HG02840 (cell line): ENCODE measurements at regions not wholly inside any gene's neighbourhood (a gene's known extent, or its start where the extent isn't known, plus 50 kb on each side); places are given as distances from the start of the nearest gene placed in this dataset.
"Not testable (repeated sequence)": the region's sequence is repeated elsewhere in the genome, so short reads cannot be mapped to it uniquely, and the experiment has no call there.

Experiments used
- ATAC-seq: cut with Tn5 transposase; IDR thresholded peaks from one replicate; pipeline ENCODE4 v1.9.1; 2021; ENCODE audit warnings: mild to moderate bottlenecking, moderate library complexity, moderate number of reproducible peaks; ENCODE audit not compliant: unreplicated experiment, low FRiP score

DNA sequence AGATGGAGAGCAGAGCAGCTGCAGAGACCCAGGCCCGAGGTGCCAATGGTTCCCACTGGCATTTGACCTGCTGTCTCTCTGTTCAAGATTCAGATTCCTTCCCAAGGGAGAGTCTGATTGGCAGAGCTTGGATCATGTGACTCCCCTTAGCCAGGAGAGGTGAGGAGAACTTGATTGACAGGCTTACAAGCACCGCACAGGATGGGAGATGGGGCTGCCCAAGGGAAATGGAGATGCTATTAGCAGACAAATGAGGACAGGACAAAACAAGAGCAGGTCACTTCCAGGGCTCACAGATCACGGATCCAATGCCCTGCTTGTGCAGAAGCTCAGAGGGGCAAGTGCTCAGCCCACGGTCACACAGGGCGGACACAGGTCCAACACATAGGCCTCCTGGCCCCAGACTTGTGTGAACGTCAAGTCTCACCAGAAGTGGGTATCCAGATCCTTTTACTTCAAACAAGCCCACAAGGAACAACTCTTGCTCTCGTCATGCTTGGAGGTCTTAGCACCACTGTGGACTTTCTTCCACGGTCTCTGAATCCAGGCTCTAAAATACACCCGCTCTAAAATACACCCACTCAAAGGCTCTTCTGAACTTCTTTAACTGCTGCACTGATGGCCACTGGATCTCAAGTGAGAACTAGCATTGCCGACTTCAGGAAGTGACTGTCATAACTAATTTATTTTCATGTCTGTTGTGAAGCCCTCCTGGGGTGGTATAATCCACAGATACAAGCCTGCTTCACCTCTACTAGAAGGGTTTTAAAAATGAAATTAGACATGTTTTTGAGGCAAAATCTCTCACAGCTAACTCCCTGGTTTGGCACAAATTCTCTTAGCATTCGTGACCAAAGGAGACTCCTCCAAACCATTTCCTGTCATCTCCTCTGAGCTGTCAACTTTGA, 274.9 kb downstream of the RRAGC start:
- ATAC-seq, result no peak

DNA sequence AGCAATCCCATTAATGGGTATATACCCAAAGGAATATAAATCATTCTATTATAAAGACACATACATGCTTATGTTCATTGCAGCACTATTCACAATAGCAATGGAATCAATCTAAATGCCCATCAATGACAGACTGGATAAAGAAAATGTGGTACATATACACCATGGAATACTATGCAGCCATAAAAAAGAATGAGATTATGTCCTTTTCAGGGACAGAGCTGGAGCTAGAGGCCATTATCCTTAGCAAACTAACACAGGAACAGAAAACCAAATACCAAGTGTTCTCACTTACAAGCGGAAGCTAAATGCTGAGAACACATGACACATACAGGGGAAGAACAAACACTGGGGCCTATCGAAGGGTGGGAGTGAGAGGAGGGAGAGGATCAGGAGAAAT, 276.3 kb downstream of the RRAGC start:
- ATAC-seq, result not testable (repeated sequence)

DNA sequence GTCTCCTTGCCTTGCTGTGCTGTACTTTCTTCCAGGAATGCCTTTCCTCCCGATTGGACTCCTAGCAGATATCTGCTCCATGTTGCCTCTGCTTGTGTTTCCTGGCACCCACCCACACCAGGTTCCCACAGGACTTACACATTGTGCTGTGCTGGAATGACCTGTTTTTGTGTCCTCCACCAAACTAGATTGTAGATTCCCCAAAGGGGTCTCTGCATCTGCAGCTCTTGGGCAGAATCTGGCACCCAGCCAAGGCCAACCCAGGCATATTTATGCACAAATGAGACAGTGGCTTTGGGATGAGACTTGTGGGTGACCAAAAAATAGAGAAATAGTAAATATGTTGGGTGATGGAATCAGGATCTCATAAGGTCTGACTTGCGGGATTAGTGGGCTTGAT, 278.2 kb downstream of the RRAGC start:
- no peak for ATAC-seq

DNA sequence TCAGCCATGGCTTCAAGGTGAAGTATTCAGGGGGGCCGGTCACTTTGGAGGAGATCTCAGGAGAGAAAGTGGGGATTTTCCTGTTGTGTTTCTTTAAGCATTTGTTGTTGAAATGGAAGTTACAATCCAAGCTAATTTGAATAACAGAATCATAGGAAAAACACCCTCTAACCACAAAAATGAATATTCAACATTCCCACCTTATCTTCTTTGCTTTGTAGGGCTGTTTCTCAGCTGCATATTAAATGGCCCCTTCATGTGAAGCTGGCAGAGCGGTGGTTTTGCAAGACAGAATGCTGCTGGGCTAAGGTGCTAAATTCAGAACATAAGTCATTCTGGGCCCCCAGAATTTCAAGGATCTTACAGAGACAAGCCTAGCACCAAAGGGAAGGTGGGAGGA, 279.0 kb downstream of the RRAGC start:
- ATAC-seq, result no peak

DNA sequence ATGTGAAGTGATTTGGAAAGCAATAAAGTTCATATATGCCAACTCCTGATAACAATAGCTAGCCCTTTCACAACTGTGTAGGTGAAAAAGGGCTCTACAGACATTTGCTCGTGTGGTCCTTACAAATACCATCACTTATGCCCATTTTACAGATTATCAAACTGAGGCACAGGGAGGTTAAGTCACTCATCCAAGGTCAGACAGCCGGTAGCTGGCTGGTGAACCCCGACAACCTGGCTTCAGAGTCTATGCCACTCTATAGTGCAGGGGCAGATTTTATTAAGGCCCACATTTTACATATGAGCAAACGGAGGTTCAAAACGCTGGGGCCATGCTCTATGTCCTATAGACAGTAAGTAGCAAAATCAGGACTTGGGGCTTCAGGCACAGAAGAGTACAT, 280.5 kb downstream of the RRAGC start:
- no peak for ATAC-seq

DNA sequence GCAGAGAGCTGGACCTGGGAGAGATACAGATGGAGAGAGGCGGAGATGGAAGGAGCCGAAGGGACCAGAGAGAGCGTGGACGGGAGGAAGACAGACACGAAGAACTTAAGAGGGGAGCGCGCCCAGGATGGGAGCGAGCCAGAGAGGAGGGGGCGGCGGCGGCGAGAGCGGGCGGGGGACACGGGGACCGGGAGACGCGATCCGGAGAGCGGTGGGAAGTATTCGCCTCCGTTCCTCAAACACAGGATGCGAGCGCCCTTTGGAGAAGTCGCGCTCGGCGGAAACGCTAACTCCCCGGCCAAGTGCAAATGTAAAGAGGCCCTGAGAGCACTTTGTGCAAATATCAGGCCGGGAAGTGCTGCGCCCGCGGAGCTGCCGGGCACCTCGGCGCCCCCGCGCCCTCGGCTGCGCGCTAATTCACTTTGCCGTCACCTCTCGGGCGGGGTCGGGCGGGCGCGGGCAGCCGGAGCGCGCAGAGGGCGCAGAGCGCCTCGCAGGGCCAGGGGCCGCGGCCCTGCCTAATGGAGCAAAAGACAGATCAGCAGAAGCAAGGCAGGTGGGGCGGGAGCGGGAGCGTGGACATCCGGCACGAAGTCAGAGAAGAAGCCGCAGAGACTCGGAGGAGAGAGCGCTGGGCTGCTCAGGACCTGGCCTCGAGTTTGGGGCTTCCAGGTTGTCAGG, 281.2 kb downstream of the RRAGC start:
- no peak for ATAC-seq

DNA sequence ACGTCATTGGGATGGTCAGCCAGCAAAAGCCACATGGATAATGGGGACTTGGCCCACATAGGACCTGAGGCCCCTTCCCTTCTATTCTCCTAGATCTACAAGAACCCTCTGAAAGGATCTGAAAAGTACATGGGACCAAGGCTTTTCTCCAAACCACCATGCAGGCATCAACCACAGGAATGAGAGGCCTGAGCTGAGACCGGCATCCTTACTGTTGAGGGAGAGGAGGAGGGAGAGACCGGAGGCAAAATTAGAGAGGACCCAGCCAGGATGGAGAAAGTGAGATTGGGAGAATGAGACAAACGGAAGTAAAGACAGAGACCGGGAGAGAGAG, 281.7 kb downstream of the RRAGC start:
- ATAC-seq, result no peak

DNA sequence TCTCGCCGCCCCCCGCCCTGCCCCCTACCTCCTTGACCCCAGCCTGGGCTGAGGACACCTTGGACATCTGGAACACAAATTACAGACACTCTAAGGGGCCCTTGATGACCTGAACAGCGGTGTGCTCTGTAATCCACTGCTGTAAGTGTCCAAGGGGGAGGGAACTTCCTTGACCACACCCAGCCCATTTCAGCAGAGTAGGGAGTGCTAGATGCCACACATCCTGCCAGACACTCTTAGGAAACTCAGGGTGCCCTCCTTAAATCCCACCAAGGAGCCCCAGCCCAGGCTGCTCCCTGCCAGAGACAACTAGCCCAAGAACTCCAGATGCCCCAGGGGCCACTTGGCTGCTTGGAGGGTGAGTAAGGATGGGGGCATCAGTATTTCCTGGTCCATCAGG, 282.2 kb downstream of the RRAGC start:
- no peak for ATAC-seq

DNA sequence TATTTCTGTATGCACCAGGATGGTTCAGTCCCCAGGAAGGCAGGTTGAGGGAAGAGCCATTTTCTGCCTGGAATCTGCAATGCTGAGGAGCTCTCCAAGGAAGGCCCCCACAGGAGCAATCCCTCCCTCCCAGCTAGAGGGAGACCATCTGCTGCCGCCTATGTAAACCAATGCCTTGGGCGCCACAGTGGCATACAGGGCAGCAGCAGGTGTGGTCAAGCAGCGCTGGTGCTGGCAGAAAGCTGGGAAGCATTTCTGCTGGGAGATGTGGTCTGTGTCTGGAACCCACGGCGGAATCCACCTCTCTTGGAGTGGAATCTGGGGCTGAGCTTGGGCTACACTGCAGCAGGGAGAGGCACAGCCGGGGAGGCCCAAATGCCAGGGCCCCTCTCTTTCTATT, 283.3 kb downstream of the RRAGC start:
- ATAC-seq, result no peak

DNA sequence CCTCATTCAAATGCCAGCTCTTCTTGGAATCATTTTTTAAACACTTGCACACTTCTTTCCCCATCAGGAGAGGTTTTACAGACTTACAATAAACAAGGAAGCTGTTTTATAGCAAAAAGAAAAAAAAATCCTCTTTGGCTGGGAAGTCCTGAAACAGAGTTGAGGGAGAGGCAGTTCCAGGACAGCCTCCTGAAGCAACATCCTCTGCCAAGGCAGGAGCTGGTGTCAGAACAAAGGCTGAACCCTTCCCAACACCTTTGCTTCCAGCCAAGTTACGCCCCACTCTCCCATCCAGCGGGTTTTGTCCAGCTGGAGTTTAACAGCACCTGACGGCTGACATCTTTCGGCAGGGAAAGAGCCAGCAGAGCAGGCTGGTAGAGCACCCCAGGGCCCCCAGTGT, 287.8 kb downstream of the RRAGC start:
- no peak for ATAC-seq

DNA sequence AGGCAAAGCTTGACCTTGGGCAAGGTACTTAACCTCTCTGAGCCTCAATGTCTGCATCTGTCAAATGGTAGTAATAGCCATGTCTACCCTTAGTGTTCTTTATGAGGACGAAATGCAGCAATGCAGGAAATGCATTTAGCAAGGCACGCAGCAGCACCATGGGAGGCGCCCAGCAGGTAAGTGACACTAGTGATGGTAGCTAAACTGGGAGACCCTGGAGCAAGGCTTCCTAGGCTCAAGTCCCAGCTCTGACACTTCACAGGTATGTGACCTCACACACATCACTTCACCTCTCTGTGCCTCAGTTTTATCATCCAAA, 289.0 kb downstream of the RRAGC start:
- no peak for ATAC-seq

DNA sequence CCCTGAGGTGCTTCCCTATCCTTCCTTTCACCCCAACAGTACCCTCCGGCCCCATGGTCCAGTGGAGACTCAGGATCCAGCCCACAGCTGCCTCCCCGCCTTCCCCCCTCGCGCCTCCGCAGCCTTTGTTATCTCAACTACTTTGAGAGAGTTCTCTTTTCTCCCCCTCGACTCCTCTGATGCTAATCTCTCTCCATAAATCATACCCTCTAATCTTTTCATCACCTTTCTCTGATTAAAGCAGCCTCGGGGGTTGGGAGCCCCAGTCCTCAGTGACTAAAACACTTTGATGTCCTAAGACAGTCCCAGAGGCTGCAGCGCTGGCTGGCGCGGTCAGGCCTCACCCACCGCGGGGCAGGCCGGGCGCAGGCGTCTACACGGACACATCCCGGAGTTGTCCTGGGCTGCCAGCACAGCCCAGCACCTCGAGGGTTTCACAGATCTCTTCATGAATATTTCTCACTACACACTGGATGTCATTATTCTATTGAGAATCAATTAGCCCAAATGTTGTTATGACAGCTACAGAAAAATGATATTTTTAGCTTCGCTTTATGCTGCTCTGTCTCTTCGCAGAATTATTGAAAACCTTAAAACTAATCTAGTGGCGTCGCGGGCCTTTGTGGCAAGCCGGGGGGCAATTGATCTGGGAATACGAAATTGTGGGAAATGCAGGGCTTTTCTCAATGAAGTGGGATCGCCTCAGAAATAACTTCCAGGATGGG, 289.5 kb downstream of the RRAGC start:
- no peak for ATAC-seq

DNA sequence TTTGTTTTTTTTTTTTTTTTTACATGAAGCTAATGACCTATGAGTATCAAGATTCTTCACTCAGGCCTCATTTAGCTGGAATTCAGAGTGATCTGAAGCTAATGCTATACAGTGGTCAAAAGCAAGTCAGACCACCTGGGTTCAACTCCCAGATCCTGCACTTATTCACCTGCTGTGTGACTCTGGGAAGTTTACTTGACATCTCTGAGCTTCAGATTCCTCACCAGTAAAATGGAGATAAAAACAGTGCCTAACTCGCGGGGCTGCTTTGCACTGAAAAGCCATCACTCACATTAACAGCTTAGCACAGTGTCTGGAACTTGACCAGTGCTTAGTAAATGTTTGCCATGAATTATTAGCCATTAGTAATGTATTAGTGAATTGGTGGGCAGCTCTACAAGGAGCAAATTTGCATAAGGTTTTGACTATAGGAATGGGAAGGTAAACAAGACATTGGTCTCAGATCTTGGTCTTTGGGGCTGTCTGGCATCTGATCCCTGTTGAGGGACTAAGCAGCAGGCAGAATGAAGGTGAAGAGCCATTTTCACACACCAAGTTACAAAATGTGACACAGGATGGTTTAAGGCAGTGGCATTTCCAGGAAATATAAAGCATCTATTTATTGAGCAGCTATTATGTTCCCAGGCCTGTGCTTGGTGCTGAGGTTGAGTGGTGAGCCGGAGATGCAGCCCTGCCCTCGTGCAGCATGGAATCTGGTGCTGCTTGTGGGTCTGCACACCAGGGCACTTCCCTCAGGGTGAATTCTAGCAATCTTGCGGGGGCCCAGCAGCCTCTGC, 291.3 kb downstream of the RRAGC start:
- ATAC-seq, result no peak

DNA sequence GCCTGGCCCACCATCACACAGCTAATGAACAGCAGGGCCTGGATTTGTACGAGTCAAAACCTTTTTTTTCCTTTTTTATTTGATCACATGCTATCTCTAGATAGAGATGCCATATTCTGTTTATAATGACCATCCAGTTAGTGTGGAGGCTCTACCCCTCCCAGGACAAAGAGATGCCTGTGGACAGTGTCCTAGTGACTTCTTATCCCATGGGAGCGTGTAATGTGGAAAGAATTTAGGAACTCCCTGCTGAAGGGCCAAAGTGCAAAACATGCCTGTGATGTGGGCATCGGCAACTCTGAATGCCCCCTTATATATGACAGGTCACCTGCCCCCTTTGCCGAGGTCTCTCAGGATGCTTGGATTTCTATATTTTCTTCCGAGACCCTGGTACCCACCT, 292.2 kb downstream of the RRAGC start:
- ATAC-seq, result no peak

DNA sequence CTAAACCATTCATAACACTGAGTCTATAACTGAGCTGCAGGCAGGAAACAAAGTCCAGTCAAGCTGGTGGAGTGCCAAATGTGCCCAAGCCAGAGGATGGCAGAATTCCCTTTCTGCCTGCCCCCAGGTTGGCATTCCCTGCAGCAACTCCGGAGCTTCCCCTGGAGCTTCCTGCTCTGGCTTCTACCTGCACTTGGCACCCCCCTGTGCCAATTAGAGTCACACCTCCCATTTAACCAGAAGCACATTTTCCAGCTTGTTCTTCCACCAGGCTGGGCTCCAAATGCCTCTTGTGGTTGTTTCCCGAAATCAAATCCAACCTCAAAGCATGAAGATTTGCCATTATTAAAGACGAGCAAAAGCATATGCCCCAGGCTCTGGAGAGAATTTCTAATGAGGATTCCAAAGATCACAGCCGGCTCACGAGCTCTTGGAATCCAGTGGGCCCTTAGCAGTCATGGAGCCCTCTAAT, 294.5 kb downstream of the RRAGC start:
- ATAC-seq, result no peak

DNA sequence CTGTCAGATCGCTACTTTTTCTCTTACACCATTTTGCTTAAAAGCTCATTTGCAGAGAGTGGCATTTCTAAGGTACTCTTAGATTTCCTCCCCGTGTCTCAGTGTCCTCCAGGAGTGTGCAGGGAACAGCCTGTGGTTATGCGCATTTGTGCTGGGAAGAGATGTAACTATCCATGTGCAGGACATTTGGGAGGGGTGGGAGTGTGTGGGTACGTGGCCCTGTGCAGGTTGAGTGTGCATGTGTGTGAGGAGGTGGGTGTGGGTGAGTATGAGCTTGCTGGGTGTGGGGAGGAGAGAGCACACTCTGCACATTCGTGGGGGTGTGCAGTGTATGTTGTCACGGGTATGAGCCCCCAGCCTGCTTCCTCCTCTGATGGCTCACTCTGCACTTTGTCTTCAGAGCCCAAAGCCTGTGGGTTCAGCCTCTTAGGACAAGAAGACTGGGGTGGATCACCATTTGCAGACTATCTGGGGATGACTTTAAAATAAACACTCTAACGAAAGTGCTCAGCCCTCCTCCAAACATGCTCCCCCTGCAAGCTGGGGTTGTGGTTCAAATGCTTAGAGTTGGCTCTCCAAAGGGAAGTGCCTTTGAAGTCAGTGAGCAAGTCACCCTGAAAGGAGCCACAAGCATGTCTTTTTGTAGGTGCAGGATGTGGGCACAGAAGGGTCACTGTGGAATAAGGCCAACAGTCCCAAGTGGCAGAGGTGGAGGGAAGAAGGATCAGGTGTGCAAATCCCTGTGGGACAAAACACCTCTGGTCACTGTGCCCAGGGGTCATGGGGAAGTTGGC, 295.4 kb downstream of the RRAGC start:
- no peak for ATAC-seq

DNA sequence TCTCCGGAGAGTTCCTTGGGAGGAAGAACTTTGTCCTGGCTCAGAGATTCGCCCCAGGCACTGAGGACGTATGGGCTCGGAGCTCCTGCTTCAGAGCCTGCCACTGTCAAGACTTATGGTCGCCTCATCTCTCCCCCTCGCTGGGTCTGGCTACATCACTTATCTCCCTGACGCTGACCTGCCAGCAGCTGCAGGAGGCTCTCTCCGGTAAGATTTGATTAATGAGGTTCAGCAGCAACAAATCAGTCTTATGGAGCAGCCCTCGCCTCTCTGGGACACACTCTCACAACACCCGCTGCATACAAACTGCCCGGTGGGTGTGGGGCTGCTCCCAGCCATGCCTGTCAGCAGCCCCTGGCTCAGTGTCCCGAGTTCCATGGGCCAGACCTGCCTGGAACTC, 297.8 kb downstream of the RRAGC start:
- ATAC-seq, result no peak

DNA sequence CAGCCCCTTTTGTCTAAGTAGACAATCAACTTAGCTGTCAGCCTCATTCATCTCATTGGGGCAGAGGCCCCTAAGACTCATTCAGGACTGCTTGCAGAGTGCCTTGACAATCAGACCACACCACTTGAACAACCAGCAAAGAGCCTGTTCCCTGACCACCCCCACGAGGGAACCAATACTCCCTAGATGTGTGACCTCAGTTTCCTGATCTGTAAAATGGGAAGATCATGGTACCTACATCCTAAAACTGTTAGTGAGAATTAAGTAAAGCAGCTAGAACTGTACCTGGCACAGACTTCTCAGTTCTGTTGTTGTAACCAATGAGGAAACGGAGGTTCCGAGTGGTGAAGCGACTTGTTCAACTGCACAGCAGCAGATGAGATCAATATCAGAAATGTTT, 298.5 kb downstream of the RRAGC start:
- no peak for ATAC-seq

DNA sequence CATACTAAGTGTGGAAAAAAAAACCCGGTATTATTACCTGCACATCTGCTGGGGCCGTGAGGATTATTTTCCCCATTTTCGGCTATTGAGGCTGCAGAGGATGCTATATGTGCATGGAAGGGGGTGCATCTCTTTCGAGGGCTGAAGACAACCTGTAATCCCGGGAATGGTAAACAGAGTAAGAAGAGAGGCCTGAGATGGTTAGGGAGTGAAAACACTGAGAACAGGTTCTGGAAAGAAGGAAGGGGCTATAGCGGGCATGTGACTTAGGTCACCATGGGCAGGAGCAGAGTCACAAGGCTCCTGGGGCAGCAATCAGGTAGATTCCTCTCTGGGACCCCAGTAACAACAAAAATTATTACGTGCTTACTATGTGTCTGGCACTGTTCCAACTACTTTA, 299.1 kb downstream of the RRAGC start:
- ATAC-seq, result no peak
